ENCODE measurements at regions not wholly inside any gene's neighbourhood (a gene's known extent, or its start where the extent isn't known, plus 50 kb on each side); places are given as distances from the start of the nearest gene placed in this dataset.

GRCh38 chr14:98858158-98858557, 413.8 kb downstream of the BCL11B start:
- TF ChIP-seq CTCF (IDR thresholded peaks at IDR 0.05) (no peak), POLR2A (IDR thresholded peaks at IDR 0.05) (no peak)

All from breast epithelium (tissue), 3 donors.